Adrenal gland (tissue), 5 donors: ENCODE measurements at regions not wholly inside any gene's neighbourhood (a gene's known extent, or its start where the extent isn't known, plus 50 kb on each side); places are given as distances from the start of the nearest gene placed in this dataset.

Experiments
- POLR2A ChIP-seq, 2 donors: fragments of 450-650 bp; IDR thresholded peaks; one replicate each; pipeline ENCODE4 v1.6.1; 2017; ENCODE audit warnings: antibody characterized with exemption in 2 of 2, mild to moderate bottlenecking in 2 of 2, moderate library complexity in 1 of 2
- TF ChIP-seq, protein P1 (sequence below), 6 experiments: fragments of 450-650 bp in 4 of 6; fragments of 200-600 bp in 2 of 6; sonication (generic) in 1 of 6; IDR thresholded peaks; 1 replicate in 5 of 6; 2 replicates in 1 of 6; pipeline versions ENCODE4 v1.5.1 to v1.8.0; 2016 to 2021; ENCODE audit warnings: antibody characterized with exemption in 6 of 6, mild to moderate bottlenecking in 2 of 6, moderate library complexity in 1 of 6
- donor health status: DM: no; HTN: no; CAD: no.

DNA sequence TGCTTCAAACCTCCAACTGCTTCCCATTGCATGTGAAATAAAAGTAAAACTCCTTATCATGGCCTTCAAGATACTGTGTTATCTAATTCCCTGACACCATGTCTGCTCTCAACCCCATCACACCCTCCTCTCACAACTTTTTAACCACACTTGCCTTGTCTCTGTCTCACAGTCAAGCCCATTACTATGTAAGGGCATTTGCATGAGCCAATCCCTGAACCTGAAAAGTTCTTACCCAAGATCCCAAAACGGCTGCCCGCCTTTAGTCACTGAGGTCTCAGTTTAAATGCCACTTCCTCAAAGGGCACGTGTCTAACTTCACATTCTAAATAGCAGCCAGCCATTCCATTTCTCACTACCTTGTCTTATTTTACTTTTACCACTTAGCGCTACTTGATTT lies 83.1 kb downstream of the SST start:
- TF ChIP-seq, protein P1, sequence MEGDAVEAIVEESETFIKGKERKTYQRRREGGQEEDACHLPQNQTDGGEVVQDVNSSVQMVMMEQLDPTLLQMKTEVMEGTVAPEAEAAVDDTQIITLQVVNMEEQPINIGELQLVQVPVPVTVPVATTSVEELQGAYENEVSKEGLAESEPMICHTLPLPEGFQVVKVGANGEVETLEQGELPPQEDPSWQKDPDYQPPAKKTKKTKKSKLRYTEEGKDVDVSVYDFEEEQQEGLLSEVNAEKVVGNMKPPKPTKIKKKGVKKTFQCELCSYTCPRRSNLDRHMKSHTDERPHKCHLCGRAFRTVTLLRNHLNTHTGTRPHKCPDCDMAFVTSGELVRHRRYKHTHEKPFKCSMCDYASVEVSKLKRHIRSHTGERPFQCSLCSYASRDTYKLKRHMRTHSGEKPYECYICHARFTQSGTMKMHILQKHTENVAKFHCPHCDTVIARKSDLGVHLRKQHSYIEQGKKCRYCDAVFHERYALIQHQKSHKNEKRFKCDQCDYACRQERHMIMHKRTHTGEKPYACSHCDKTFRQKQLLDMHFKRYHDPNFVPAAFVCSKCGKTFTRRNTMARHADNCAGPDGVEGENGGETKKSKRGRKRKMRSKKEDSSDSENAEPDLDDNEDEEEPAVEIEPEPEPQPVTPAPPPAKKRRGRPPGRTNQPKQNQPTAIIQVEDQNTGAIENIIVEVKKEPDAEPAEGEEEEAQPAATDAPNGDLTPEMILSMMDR (IDR thresholded peaks at IDR 0.05) = no peak
- TF ChIP-seq POLR2A (IDR thresholded peaks at IDR 0.05) = no peak
